ENCODE measurements at regions not wholly inside any gene's neighbourhood (a gene's known extent, or its start where the extent isn't known, plus 50 kb on each side); places are given as distances from the start of the nearest gene placed in this dataset.

GRCh38 chr16:73383988-73384365, 336.0 kb upstream of the ZFHX3 start:
- TF ChIP-seq CTCF (conservative IDR thresholded peaks at IDR 0.05): no peak
- no peak for TF ChIP-seq ZFX (IDR thresholded peaks at IDR 0.05)

Data from C4-2B (cell line).